Loucy (cell line): ENCODE measurements at regions not wholly inside any gene's neighbourhood (a gene's known extent, or its start where the extent isn't known, plus 50 kb on each side); places are given as distances from the start of the nearest gene placed in this dataset.

ENCODE experiments used
- H2AFZ ChIP-seq: fragments of 200-600 bp; sonication (generic); 2 replicates; pipeline ENCODE4 v1.6.0; 2016; ENCODE audit warnings: antibody characterized with exemption, mild to moderate bottlenecking, low read length, moderate library complexity
- H3F3A ChIP-seq: fragments of 200-600 bp; 2 replicates; pipeline ENCODE4 v1.6.0; 2016; ENCODE audit warnings: antibody characterized with exemption, low read depth, mild to moderate bottlenecking
- H3K27me3 ChIP-seq: fragments of 200-600 bp; sonication (generic); 2 replicates; pipeline ENCODE4 v1.6.1; 2014; ENCODE audit warnings: low read length, mild to moderate bottlenecking; ENCODE audit not compliant: insufficient read depth, poor library complexity, severe bottlenecking
- H3K36me3 ChIP-seq: fragments of 200-600 bp; sonication (generic); 2 replicates; pipeline ENCODE4 v1.6.1; 2016; ENCODE audit warnings: low read length; ENCODE audit not compliant: insufficient read depth
- H3K4me1 ChIP-seq: fragments of 200-600 bp; sonication (generic); 2 replicates; pipeline ENCODE4 v1.5.1; 2014; ENCODE audit warnings: low read length, mild to moderate bottlenecking; ENCODE audit not compliant: insufficient read depth, poor library complexity, severe bottlenecking
- H3K4me2 ChIP-seq: fragments of 200-600 bp; sonication (generic); 2 replicates; pipeline ENCODE4 v1.6.0; 2014; ENCODE audit warnings: antibody characterized with exemption, low read length, low read depth, mild to moderate bottlenecking; ENCODE audit not compliant: poor library complexity, severe bottlenecking
- H3K4me3 ChIP-seq: fragments of 200-600 bp; sonication (generic); 2 replicates; pipeline ENCODE4 v1.5.1; 2014; ENCODE audit warnings: low read length, mild to moderate bottlenecking, mixed read lengths; ENCODE audit not compliant: poor library complexity, severe bottlenecking
- H3K79me2 ChIP-seq: fragments of 200-600 bp; sonication (generic); 2 replicates; pipeline ENCODE4 v1.6.1; 2014; ENCODE audit warnings: low read length; ENCODE audit not compliant: insufficient read depth
- H3K9ac ChIP-seq: fragments of 200-600 bp; sonication (generic); 2 replicates; pipeline ENCODE4 v1.6.0; 2014; ENCODE audit warnings: mild to moderate bottlenecking, low read depth, low read length, moderate library complexity; ENCODE audit not compliant: poor library complexity, severe bottlenecking
- H3K9me2 ChIP-seq: fragments of 200-600 bp; sonication (generic); replicated peaks from 2 replicates; pipeline ENCODE4 v1.6.1; 2016; ENCODE audit warnings: low read depth, low read length, mixed read lengths
- H3K9me3 ChIP-seq: fragments of 200-600 bp; sonication (generic); 2 replicates; pipeline ENCODE4 v1.6.1; 2014; ENCODE audit warnings: mild to moderate bottlenecking, antibody characterized with exemption, low read length, low read depth; ENCODE audit not compliant: insufficient read depth
- H4K20me1 ChIP-seq: fragments of 200-600 bp; sonication (generic); 2 replicates; pipeline ENCODE4 v1.6.0; 2014; ENCODE audit warnings: antibody characterized with exemption, low read length, mild to moderate bottlenecking; ENCODE audit not compliant: insufficient read depth, poor library complexity, severe bottlenecking
- CTCF ChIP-seq: fragments of 200-600 bp; sonication (generic); conservative IDR thresholded peaks from 2 replicates; pipeline ENCODE4 v1.5.1; 2014; ENCODE audit warnings: mild to moderate bottlenecking, antibody characterized with exemption, low read length
- EZH2phosphoT487 ChIP-seq: fragments of 200-600 bp; IDR thresholded peaks from 2 replicates; pipeline ENCODE4 v1.6.1; 2018; ENCODE audit warnings: antibody characterized with exemption, mild to moderate bottlenecking, moderate library complexity, borderline replicate concordance

DNA sequence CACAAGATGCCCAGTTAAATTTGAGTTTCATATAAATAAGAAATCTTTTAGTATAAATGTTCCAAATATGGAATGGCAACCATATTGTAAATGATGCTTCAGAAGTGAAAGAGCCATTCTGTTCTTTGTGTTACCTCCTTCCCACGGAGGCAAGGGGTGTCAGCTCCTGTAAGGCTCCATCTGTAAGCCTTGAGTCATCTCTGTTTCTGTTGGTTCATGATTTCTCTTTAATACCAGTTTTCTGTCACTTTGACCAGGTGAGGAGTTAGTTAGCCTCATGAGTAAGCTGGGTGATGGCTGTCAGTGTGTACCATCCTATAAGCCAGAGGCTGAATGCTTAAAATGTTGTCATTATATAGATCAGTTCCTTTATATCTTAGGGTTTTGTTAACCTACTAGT, 61.9 kb downstream of the TMEM30B start:
- H3K4me3 ChIP-seq = no peak overlapping the region
- TF ChIP-seq EZH2phosphoT487 (no peak), CTCF (no peak)
- H2AFZ ChIP-seq = no peak overlapping the region
- H3K36me3 ChIP-seq = no peaks in the 10 kb centered on the region
- no peaks in the 10 kb centered on the region for H3K27me3 ChIP-seq
- no peaks in the 10 kb centered on the region for H3K79me2 ChIP-seq
- H4K20me1 ChIP-seq = no peaks in the 10 kb centered on the region
- no peak overlapping the region for H3K9ac ChIP-seq
- H3K4me1 ChIP-seq = no peaks in the 10 kb centered on the region
- no peaks in the 10 kb centered on the region for H3K9me2 ChIP-seq
- H3F3A ChIP-seq = no peaks in the 10 kb centered on the region
- H3K9me3 ChIP-seq = no peaks in the 10 kb centered on the region
- no peak overlapping the region for H3K4me2 ChIP-seq

- no peaks in the 10 kb centered on the region for H3K36me3 ChIP-seq
- H2AFZ ChIP-seq = no peak overlapping the region
- H3K9ac ChIP-seq = no peak overlapping the region
- H3K4me1 ChIP-seq = no peaks in the 10 kb centered on the region
- H3F3A ChIP-seq = no peaks in the 10 kb centered on the region
- no peaks in the 10 kb centered on the region for H3K9me3 ChIP-seq
- no peak overlapping the region for H3K4me2 ChIP-seq
- H3K27me3 ChIP-seq = no peaks in the 10 kb centered on the region
- no peak for TF ChIP-seq CTCF
- TF ChIP-seq EZH2phosphoT487 = no peak
- no peak overlapping the region for H3K4me3 ChIP-seq
- H3K9me2 ChIP-seq = no peaks in the 10 kb centered on the region
- H3K79me2 ChIP-seq = no peaks in the 10 kb centered on the region
- no peaks in the 10 kb centered on the region for H4K20me1 ChIP-seq
Observed at GRCh38 chr14:61218767-61219166, 62.4 kb downstream of the TMEM30B start.

DNA sequence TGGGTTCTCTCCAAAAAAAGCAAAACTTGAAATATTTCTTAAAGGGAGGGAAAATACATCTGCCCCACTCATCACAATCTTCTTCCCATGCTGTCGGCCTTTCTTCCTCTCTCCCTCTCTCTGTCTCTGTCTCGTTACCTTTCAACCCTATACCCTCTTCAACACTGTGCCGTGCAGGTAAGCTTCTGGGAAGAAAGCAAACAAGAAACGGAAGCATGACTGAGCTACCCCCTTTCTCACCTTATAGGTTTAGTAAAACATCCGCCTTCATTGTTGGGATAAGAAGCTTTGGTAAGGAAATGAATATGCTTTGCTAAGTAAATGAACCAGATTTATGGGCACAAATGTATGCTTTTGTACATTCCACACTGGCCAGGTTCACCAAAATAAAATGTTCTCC, 63.0 kb downstream of the TMEM30B start:
- H3K4me1 ChIP-seq = no peaks in the 10 kb centered on the region
- H3K27me3 ChIP-seq = no peaks in the 10 kb centered on the region
- H2AFZ ChIP-seq = no peak overlapping the region

More for the DNA sequence above, 63.0 kb downstream of the TMEM30B start:
- Histone ChIP-seq H3K79me2 (no peaks in the 10 kb centered on the region), H3K9me3 (no peaks in the 10 kb centered on the region), H3K9ac (no peak overlapping the region), H4K20me1 (no peaks in the 10 kb centered on the region), H3K9me2 (no peaks in the 10 kb centered on the region), H3F3A (no peaks in the 10 kb centered on the region), H3K36me3 (no peaks in the 10 kb centered on the region), H3K4me2 (no peak overlapping the region), H3K4me3 (no peak overlapping the region)
- no peak for TF ChIP-seq CTCF
- TF ChIP-seq EZH2phosphoT487 = no peak
